ENCODE measurements at regions not wholly inside any gene's neighbourhood (a gene's known extent, or its start where the extent isn't known, plus 50 kb on each side); places are given as distances from the start of the nearest gene placed in this dataset.

GRCh38 chr22:46094676-46095075 is 55.6 kb upstream of the PPARA start:
- ATAC-seq (no peak), DNase-seq (no peak)
- intact Hi-C loops (cut with DNase I) = no loop called here

DNA sequence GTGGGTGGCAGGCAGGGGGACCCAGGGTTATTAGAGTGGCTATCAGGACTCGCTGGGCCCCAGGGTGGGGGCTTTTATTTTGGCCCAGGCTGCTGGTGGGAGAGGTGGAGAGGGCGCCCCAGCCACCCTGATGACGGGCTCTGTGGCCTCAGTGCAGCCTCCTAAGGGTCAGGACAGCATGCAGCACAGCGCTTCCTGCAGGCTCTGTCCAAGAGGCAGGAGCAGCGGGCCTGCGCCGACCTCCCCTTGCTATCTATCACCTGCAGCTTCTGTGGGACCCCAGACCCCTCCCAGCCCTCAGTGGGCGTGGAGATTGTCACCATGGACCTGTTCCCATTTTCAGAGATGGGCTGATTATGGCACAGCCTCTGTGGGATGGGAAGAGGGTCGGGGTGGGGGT is 54.3 kb upstream of the PPARA start:
- no peak for ATAC-seq
- no peak for DNase-seq
- intact Hi-C loops (cut with DNase I) = no loop called here

DNA sequence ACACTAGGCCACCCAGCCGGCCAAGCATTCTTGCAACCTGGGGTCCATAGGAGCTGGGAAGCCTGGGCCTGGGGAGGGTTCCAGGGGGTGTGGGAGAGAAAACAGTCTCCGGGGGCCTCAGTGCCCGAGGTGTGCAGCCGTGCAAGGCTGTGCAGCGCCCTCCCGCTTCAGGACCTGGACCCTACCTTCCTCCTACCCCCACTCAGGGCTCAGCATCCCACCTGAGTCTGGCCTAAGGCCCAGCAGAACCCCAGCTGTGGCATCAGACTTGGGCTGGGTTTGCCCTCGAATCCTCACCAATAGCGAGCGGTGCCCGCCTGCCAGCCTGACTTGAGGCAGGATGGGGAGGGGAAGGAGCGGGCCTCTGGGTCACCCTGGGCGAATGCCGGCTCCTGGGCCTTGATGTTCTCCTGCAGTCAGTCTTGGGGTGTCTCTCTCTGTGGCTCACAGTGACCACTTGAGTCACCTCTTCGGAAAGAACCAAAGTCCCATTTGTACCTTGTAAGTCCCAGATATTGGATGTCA is 53.6 kb upstream of the PPARA start:
- no peak for DNase-seq
- intact Hi-C loops (cut with DNase I) = no loop called here
- no peak for ATAC-seq

DNA sequence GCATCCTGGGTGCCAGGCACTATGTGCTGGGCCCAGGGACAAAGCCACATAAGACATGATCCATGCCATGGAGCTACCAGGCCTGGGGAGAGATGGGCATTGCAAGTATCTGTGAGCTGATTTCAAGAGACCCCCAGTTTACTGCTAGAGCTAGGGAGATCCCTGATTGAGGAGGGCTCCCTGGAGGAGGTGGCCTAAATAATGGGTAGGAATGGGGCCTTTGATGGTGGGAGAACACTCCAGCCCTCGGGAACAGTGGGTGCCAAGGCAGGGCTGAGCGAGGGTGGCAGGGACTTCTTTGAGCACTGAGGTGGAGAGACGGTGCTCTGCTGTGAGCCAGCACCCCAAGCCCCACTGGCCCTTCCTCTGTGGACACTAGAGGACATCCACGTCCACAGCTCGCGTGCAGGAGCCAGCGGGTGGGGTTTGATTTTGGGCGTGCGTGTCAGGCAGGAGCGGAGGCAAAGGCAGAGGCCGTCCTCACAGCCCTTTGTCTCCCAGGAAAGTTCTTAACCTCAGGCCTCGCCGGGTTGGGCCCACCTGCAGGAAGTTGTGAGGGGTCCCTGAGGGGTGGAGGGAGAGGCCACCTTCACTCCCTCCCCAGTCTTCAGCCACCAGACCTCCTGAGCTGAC is 52.9 kb upstream of the PPARA start:
- intact Hi-C loops (cut with DNase I) = no loop called here
- no peak for DNase-seq
- ATAC-seq = no peak

- DNase-seq (no peak), ATAC-seq (no peak)
- intact Hi-C loops (cut with DNase I) = no loop called here
These were observed 51.5 kb upstream of the PPARA start for GRCh38 chr22:46098525-46099475.

- ATAC-seq (no peak), DNase-seq (no peak)
- intact Hi-C loops (cut with DNase I) = no loop called here
These were observed 50.6 kb upstream of the PPARA start for GRCh38 chr22:46099740-46100139.

DNA sequence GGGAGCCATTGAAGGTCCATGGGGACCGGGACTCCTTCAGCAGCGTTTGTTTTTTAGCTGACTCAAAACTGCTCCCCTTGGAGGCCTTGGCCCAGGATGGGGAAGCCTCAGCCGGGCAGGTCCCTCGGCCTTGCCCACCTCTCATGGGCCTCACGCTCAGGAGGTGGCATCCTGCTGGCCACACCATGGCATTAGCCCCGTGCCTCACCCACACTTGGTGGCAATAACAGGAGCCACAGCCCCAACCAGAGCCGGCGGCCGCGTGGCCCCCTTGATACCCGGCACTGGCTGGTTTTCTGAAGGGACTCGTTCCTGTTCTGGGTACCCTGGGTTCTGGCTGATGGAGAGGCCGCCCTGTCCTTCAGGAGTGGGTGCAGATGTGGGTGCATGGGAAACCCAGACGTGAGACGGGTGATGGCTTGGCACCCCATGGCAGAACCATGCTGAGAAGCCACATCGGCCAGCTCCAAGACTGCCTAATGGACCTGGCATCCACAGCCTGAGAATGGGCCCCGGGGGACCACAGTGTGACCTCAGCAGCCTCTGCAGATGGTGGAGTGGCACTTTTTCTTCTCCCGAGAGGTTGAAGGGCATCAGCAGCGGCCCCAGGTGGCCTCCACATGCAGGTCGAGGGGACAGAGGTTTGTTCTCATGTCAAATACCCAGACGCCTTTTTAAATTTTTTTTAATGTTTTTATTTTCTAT is 49.8 kb upstream of the PPARA start:
- no peak for DNase-seq
- intact Hi-C loops (cut with DNase I) = no loop called here

More for the DNA sequence above, 49.8 kb upstream of the PPARA start:
- ATAC-seq = no peak

Small RNA genes lying in the stretch of these regions (microRNA-seq; reads per million reads assigned to microRNA genes)
- 0.81 to 1.1 reads per million in 2 donors for gene MIR3619
